Lung (tissue), 11 donors: ENCODE measurements at regions not wholly inside any gene's neighbourhood (a gene's known extent, or its start where the extent isn't known, plus 50 kb on each side); places are given as distances from the start of the nearest gene placed in this dataset.
A peak's percentile ranks its signal among the peaks of the same experiment; 100 is the strongest.
"Not testable (repeated sequence)": the region's sequence is repeated elsewhere in the genome, so short reads cannot be mapped to it uniquely, and the experiment has no call there.

Experiments used
- ATAC-seq: fragments of 200-7000 bp; cut with Tn5 transposase; one replicate; pipeline ENCODE4 v1.9.1; 2020; ENCODE audit warnings: moderate number of reproducible peaks; ENCODE audit not compliant: insufficient read depth, low FRiP score
- DNase-seq, 3 donors: peaks; one replicate each; pipeline ENCODE4 v3.0.0-alpha.2; 2013 to 2017
- H3K27ac ChIP-seq, 2 donors: one replicate each; pipeline ENCODE4 v1.5.1; 2013; ENCODE audit warnings: mild to moderate bottlenecking in 2 of 2, moderate library complexity in 2 of 2, control low read depth in 1 of 2, inconsistent platforms in 1 of 2, low read depth in 1 of 2, low read length in 1 of 2
- H3K27me3 ChIP-seq, 3 donors: one replicate each; pipeline ENCODE4 v1.5.1; 2013; ENCODE audit warnings: low read length in 2 of 3; ENCODE audit not compliant: control insufficient read depth in 3 of 3, insufficient read depth in 3 of 3
- H3K36me3 ChIP-seq, 4 donors: one replicate each; pipeline ENCODE4 v1.5.1; 2013; ENCODE audit warnings: low read length in 4 of 4, mild to moderate bottlenecking in 1 of 4, moderate library complexity in 1 of 4; ENCODE audit not compliant: control insufficient read depth in 4 of 4, insufficient read depth in 4 of 4
- H3K4me1 ChIP-seq, 5 donors: one replicate each; pipeline ENCODE4 v1.5.1; 2013; ENCODE audit warnings: low read length in 5 of 5, mild to moderate bottlenecking in 2 of 5, moderate library complexity in 1 of 5; ENCODE audit not compliant: control insufficient read depth in 5 of 5, insufficient read depth in 5 of 5
- H3K4me3 ChIP-seq: one replicate; pipeline ENCODE4 v1.5.1; 2013; ENCODE audit warnings: mild to moderate bottlenecking, control low read depth, moderate library complexity
- H3K9ac ChIP-seq, 2 donors: one replicate each; pipeline ENCODE4 v1.5.1; 2013; ENCODE audit warnings: low read length in 2 of 2, control low read depth in 1 of 2; ENCODE audit not compliant: insufficient read depth in 1 of 2
- H3K9me3 ChIP-seq, 4 donors: one replicate each; pipeline ENCODE4 v1.5.1; 2013; ENCODE audit warnings: low read length in 3 of 4, mild to moderate bottlenecking in 1 of 4, moderate library complexity in 1 of 4; ENCODE audit not compliant: control insufficient read depth in 4 of 4, insufficient read depth in 3 of 4
- WGBS, 2 donors: extraction: QIAGEN DNeasy Blood & Tissue Kit; methylation state at CpG; one replicate each; pipeline ENCODE4 v1.1.7; 2013; 5-methylcytosine and 5-hydroxymethylcytosine counted together
- TF ChIP-seq, protein P1 (sequence below): IDR thresholded peaks from 2 replicates; pipeline ENCODE4 v1.5.1; 2012; ENCODE audit warnings: mild to moderate bottlenecking; ENCODE audit errors: control extremely low read depth, extremely low read depth
- donor health status: control.
- donor health status: control.
- donor health status: Bipolar disorder and iron deficiency.
- donor health status: healthy.
- donor health status: DM: yes; HTN: yes; CAD: no.

DNA sequence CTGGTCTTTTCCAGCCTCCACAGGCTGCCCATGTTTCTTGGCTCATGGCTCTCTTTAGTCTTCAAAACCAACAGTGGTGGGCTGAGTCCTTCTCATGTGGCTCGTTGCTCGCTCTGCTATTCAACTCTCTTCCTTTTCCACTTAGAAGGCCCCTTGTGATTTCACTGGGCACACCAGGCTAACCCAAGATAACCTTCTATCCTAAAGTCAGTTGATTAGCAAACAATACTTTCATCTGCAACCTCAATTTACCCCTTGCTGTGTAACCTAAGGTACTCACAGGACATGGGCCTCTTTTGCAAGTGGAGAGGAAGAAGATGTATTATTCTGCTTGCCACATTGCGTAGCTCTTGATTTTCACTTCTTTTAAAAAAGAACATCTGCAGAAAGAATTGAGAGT, 79.6 kb downstream of the UTRN start:
- WGBS, 2 donors = 60 to 62% methylated on average over 3 of the region's 3 CpGs
- Histone ChIP-seq H3K27ac (peak overlapping the region; percentile 7 to 76), H3K4me3 (no peak overlapping the region), H3K36me3 (no peaks in the 10 kb centered on the region), H3K9ac (no peak overlapping the region), H3K27me3 (no peaks in the 10 kb centered on the region), H3K4me1 (peaks cover 0 to 25% (median 0%) of the 10 kb centered on the region in 5 donors), H3K9me3 (no peaks in the 10 kb centered on the region)
- peak; percentile 17 for ATAC-seq
- no peak for DNase-seq
- TF ChIP-seq, protein P1, sequence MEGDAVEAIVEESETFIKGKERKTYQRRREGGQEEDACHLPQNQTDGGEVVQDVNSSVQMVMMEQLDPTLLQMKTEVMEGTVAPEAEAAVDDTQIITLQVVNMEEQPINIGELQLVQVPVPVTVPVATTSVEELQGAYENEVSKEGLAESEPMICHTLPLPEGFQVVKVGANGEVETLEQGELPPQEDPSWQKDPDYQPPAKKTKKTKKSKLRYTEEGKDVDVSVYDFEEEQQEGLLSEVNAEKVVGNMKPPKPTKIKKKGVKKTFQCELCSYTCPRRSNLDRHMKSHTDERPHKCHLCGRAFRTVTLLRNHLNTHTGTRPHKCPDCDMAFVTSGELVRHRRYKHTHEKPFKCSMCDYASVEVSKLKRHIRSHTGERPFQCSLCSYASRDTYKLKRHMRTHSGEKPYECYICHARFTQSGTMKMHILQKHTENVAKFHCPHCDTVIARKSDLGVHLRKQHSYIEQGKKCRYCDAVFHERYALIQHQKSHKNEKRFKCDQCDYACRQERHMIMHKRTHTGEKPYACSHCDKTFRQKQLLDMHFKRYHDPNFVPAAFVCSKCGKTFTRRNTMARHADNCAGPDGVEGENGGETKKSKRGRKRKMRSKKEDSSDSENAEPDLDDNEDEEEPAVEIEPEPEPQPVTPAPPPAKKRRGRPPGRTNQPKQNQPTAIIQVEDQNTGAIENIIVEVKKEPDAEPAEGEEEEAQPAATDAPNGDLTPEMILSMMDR = no peak

DNA sequence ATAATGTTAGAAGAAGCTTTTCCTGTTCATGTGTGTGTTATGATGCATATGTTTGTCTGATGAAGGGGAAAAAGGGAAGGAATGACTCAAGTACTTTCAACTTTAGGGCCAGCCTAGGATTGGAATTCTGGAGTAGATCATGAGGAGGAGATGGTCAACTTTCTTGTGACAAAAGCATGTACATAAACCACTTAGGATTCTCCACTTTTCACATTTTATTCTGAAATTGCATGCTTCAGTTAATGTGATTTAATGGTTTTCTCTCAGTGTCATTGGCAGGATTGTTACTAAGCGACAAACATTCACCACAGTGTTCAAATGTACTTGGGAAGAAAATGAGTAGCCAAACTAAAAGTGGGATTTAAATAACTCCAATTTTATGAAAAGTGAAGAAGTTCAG, 80.1 kb downstream of the UTRN start:
- H3K9ac ChIP-seq = no peak overlapping the region
- no peaks in the 10 kb centered on the region for H3K36me3 ChIP-seq
- ATAC-seq (no peak), DNase-seq (no peak)
- H3K27ac ChIP-seq = no peak overlapping the region
- 92 to 97% methylated on average over 1 of the region's 1 CpG for WGBS, 2 donors
- H3K27me3 ChIP-seq = no peaks in the 10 kb centered on the region
- no peaks in the 10 kb centered on the region for H3K9me3 ChIP-seq
- H3K4me3 ChIP-seq = no peak overlapping the region
- TF ChIP-seq, protein P1 = no peak
- peaks cover 0 to 25% (median 0%) of the 10 kb centered on the region in 5 donors for H3K4me1 ChIP-seq

DNA sequence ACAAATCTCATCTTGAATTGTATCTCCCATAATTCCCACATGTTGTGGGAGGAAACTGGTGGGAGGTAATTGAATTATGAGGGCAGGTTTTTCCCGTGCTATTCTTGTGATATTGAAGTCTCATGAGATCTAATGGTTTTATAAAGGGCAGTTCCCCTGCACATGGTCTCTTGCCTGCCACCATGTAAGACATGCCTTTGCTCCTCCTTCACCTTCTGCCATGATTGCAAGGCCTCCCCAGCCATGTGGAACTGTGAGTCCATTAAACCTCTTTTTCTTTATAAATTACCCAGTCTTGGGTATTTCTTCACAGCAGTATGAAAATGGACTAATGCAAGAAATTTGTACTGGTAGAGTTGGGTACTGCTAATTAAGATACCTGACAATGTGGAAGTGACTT, 84.6 kb downstream of the UTRN start:
- not testable (repeated sequence) for H3K9me3 ChIP-seq, ATAC-seq, DNase-seq, H3K4me3 ChIP-seq, H3K4me1 ChIP-seq, H3K27me3 ChIP-seq, H3K36me3 ChIP-seq, H3K27ac ChIP-seq, H3K9ac ChIP-seq
- 87 to 100% methylated on average over 1 of the region's 1 CpG for WGBS, 2 donors

DNA sequence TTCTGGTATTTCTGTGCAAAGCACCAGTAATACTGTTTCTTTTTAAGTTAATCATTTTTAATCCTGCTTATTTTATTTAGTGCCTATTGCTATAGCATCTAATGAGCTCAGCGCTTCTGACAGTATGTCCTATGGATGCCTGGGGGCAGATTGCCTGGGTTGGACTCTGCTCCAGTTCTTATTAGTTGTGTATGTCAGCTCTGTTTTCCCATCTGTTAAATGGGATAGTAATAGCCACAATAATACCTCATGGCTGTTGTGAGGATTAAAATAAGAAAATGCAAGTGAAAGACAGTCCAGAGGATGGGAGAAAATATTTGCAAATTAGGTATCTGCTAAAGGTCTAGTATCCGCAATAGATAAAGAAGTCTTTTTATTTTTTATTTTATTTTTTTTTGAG, 87.0 kb downstream of the UTRN start:
- 95 to 97% methylated on average over 2 of the region's 2 CpGs for WGBS, 2 donors
- DNase-seq = no peak
- ATAC-seq = no peak

More for the DNA sequence above, 87.0 kb downstream of the UTRN start:
- H3K9ac ChIP-seq = no peak overlapping the region
- peaks cover 0 to 8% (median 2%) of the 10 kb centered on the region in 5 donors for H3K4me1 ChIP-seq
- no peak overlapping the region for H3K4me3 ChIP-seq
- no peak overlapping the region for H3K27ac ChIP-seq
- TF ChIP-seq, protein P1 = no peak
- H3K27me3 ChIP-seq = no peaks in the 10 kb centered on the region
- peaks cover 0 to 3% (median 0%) of the 10 kb centered on the region in 4 donors for H3K36me3 ChIP-seq
- H3K9me3 ChIP-seq = no peaks in the 10 kb centered on the region
